B cell (primary cell): ENCODE measurements at regions not wholly inside any gene's neighbourhood (a gene's known extent, or its start where the extent isn't known, plus 50 kb on each side); places are given as distances from the start of the nearest gene placed in this dataset.

Experiments
- EZH2 ChIP-seq: IDR thresholded peaks from 2 replicates; pipeline ENCODE4 v1.6.1; 2012; ENCODE audit warnings: borderline replicate concordance, low read depth, mild to moderate bottlenecking, moderate library complexity, low read length; ENCODE audit not compliant: insufficient read depth, poor library complexity, severe bottlenecking
- TF ChIP-seq, protein P1 (sequence below): fragments of 200-600 bp; IDR thresholded peaks from one replicate; pipeline ENCODE4 v1.8.0; 2022; ENCODE audit warnings: antibody characterized with exemption, mild to moderate bottlenecking

- TF ChIP-seq, protein P1, sequence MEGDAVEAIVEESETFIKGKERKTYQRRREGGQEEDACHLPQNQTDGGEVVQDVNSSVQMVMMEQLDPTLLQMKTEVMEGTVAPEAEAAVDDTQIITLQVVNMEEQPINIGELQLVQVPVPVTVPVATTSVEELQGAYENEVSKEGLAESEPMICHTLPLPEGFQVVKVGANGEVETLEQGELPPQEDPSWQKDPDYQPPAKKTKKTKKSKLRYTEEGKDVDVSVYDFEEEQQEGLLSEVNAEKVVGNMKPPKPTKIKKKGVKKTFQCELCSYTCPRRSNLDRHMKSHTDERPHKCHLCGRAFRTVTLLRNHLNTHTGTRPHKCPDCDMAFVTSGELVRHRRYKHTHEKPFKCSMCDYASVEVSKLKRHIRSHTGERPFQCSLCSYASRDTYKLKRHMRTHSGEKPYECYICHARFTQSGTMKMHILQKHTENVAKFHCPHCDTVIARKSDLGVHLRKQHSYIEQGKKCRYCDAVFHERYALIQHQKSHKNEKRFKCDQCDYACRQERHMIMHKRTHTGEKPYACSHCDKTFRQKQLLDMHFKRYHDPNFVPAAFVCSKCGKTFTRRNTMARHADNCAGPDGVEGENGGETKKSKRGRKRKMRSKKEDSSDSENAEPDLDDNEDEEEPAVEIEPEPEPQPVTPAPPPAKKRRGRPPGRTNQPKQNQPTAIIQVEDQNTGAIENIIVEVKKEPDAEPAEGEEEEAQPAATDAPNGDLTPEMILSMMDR, result no peak
- TF ChIP-seq EZH2, result no peak
Observed at GRCh38 chr6:147941143-147941542, 401.5 kb upstream of the SASH1 start.
